ENCODE measurements at regions not wholly inside any gene's neighbourhood (a gene's known extent, or its start where the extent isn't known, plus 50 kb on each side); places are given as distances from the start of the nearest gene placed in this dataset.

DNA sequence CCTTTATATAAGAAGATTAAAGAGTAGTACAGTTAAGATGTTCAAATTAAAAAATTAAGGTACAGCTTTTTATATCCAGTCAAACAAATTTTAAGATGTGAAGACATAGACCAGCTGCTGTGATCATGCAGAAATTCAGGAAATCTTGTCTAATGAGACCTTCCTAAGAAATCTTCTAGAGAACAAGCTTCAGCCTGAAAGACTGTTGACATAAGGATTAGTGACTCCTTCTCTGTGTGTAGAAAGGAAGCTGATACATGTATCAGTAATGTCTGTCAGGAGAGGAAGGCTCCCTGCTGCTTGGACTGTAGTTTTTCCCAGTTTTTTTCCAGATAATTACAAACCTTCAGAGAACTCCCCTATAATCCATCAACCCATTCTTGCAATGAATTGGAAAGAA is 75.8 kb upstream of the PCSK5 start:
- TF ChIP-seq, protein P1, sequence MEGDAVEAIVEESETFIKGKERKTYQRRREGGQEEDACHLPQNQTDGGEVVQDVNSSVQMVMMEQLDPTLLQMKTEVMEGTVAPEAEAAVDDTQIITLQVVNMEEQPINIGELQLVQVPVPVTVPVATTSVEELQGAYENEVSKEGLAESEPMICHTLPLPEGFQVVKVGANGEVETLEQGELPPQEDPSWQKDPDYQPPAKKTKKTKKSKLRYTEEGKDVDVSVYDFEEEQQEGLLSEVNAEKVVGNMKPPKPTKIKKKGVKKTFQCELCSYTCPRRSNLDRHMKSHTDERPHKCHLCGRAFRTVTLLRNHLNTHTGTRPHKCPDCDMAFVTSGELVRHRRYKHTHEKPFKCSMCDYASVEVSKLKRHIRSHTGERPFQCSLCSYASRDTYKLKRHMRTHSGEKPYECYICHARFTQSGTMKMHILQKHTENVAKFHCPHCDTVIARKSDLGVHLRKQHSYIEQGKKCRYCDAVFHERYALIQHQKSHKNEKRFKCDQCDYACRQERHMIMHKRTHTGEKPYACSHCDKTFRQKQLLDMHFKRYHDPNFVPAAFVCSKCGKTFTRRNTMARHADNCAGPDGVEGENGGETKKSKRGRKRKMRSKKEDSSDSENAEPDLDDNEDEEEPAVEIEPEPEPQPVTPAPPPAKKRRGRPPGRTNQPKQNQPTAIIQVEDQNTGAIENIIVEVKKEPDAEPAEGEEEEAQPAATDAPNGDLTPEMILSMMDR (IDR thresholded peaks at IDR 0.05; ENCODE audit: low read depth, low read length, missing input control), result no peak
- TF ChIP-seq FOXA2 (IDR thresholded peaks at IDR 0.05) (no peak), EGR1 (IDR thresholded peaks at IDR 0.05; ENCODE audit: low read depth in 2 of 2) (no peak), TAF1 (conservative IDR thresholded peaks at IDR 0.05) (no peak), GABPA (IDR thresholded peaks at IDR 0.05 in 1 of 2, conservative IDR thresholded peaks at IDR 0.05 in 1 of 2) (no peak), RAD21 (IDR thresholded peaks at IDR 0.05) (no peak), FOXA1 (IDR thresholded peaks at IDR 0.05) (no peak), SP1 (IDR thresholded peaks at IDR 0.05) (no peak), NR2F2 (IDR thresholded peaks at IDR 0.05) (no peak), HNF4G (IDR thresholded peaks at IDR 0.05) (no peak)
- TF ChIP-seq, protein P2, sequence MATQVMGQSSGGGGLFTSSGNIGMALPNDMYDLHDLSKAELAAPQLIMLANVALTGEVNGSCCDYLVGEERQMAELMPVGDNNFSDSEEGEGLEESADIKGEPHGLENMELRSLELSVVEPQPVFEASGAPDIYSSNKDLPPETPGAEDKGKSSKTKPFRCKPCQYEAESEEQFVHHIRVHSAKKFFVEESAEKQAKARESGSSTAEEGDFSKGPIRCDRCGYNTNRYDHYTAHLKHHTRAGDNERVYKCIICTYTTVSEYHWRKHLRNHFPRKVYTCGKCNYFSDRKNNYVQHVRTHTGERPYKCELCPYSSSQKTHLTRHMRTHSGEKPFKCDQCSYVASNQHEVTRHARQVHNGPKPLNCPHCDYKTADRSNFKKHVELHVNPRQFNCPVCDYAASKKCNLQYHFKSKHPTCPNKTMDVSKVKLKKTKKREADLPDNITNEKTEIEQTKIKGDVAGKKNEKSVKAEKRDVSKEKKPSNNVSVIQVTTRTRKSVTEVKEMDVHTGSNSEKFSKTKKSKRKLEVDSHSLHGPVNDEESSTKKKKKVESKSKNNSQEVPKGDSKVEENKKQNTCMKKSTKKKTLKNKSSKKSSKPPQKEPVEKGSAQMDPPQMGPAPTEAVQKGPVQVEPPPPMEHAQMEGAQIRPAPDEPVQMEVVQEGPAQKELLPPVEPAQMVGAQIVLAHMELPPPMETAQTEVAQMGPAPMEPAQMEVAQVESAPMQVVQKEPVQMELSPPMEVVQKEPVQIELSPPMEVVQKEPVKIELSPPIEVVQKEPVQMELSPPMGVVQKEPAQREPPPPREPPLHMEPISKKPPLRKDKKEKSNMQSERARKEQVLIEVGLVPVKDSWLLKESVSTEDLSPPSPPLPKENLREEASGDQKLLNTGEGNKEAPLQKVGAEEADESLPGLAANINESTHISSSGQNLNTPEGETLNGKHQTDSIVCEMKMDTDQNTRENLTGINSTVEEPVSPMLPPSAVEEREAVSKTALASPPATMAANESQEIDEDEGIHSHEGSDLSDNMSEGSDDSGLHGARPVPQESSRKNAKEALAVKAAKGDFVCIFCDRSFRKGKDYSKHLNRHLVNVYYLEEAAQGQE (IDR thresholded peaks at IDR 0.05), result no peak
- TF ChIP-seq, protein P3, sequence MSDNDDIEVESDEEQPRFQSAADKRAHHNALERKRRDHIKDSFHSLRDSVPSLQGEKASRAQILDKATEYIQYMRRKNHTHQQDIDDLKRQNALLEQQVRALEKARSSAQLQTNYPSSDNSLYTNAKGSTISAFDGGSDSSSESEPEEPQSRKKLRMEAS (IDR thresholded peaks at IDR 0.05), result no peak
- TF ChIP-seq, protein P4, sequence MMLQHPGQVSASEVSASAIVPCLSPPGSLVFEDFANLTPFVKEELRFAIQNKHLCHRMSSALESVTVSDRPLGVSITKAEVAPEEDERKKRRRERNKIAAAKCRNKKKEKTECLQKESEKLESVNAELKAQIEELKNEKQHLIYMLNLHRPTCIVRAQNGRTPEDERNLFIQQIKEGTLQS (IDR thresholded peaks at IDR 0.05), result no peak
- TF ChIP-seq, protein P5, sequence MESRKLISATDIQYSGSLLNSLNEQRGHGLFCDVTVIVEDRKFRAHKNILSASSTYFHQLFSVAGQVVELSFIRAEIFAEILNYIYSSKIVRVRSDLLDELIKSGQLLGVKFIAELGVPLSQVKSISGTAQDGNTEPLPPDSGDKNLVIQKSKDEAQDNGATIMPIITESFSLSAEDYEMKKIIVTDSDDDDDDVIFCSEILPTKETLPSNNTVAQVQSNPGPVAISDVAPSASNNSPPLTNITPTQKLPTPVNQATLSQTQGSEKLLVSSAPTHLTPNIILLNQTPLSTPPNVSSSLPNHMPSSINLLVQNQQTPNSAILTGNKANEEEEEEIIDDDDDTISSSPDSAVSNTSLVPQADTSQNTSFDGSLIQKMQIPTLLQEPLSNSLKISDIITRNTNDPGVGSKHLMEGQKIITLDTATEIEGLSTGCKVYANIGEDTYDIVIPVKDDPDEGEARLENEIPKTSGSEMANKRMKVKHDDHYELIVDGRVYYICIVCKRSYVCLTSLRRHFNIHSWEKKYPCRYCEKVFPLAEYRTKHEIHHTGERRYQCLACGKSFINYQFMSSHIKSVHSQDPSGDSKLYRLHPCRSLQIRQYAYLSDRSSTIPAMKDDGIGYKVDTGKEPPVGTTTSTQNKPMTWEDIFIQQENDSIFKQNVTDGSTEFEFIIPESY (IDR thresholded peaks at IDR 0.05), result no peak

Data from liver (tissue), 3 donors.